GM19023 (cell line): ENCODE measurements at regions not wholly inside any gene's neighbourhood (a gene's known extent, or its start where the extent isn't known, plus 50 kb on each side); places are given as distances from the start of the nearest gene placed in this dataset.
"Not testable (repeated sequence)": the region's sequence is repeated elsewhere in the genome, so short reads cannot be mapped to it uniquely, and the experiment has no call there.

Experiments
- ATAC-seq: cut with Tn5 transposase; IDR thresholded peaks from one replicate; pipeline ENCODE4 v1.9.1; 2021; ENCODE audit warnings: mild to moderate bottlenecking, moderate library complexity; ENCODE audit not compliant: unreplicated experiment

DNA sequence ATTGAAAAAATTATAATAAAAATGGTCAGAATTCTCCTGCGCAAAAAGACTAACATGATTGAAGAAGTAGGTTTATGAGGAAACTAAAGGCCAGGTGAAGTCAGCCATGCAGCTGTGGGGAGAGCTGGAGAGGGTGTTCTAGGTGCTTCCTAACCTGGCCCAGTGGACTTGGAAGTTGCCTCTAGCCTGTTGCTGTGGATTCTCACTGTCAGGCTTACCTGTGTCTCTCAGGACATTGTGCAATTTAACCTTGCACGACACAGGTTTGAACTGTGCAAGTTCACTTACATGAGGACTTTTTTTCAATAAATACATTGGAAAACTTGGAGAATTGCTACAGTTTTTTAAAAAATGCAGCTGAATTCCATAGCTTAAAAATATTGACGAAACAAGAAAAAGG, 266.4 kb downstream of the CXCL12 start:
- no peak for ATAC-seq

DNA sequence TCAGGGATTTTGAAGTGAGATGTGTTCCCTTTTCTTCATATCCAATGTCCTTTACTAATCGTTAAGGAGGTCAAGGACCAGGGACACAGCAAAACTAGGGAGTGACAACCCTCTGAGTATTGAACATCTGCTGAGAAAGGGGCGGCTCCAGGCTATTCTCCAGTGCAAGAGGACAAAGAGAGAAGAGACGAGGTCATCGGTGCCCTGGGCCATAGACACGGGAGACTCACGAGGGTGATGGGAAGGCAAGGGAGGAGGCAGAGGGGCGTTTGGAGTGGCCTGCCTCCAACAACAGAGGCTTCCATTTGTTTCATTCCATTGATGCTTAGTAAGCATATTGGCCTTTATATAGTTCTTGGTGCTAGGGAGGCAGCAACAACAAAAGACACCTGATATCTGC, 268.4 kb downstream of the CXCL12 start:
- no peak for ATAC-seq

DNA sequence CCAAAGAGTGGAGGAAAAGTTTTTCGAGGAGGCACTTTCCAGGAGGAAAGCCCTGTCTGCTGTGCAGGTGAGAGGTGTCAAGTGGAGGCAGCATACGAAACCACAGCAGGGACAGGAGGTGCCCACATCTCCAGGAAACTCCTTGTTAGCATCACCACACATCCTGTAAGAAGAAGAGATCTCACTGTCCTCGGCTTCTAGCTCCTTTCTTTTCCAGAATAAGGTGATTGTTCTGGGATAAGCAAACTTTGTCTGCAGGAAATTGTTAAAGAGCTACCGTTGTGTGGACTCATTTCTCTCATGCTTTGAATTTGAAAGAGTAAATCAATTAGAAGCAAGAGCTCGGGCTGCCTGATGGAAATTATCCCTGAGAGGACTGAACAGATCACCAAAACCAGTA, 269.4 kb downstream of the CXCL12 start:
- ATAC-seq: no peak

GRCh38 chr10:44114441-44114840, 270.5 kb downstream of the CXCL12 start:
- ATAC-seq: no peak

- ATAC-seq: not testable (repeated sequence)
Measured at GRCh38 chr10:44112280-44112679, 272.6 kb downstream of the CXCL12 start.

- no peak for ATAC-seq
Measured at GRCh38 chr10:44105696-44106095, 279.2 kb downstream of the CXCL12 start.

DNA sequence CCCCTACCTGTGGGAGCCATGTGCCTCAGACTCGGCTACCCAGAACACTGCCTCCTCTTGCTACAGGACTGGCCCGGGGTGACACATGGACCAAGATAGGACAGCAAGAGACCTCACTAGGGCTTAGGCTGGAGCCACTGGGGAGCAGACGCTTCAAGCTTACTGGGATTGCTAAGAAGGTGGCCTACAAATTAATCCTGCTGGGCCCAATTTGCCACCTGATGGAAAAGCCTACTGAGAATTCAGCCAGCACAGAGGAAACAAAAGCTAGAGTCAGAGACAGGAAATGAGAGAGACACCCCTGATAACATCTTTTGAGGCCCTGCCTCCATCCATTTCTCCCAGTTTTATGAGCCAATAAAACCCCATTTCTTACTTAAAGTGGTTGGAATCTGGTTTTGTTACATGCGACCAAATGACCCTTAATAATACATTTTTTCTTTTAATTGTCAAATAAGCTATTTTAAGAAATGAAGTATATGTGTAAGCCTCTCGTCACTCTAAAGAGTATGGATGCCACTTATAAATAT, 282.1 kb downstream of the CXCL12 start:
- no peak for ATAC-seq

DNA sequence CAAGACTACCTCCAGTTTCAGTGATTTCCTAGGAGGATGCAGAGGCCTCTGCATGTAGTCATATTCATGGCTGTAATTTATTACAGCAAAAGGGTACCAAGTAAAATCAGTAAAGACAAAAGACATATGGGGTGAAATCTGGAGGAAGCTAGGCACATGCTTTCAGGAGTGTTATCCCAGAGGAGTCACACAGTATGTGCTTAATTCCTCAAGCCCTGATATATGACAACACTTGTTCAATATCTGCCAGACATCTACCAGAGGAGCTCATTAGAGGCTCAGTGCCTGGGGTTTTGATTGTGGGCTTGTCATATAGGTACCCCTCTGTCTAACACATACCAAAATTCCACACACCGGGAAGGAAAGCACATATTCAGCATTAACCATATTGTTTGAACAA, 283.8 kb downstream of the CXCL12 start:
- ATAC-seq: no peak

- ATAC-seq: no peak
Measured at GRCh38 chr10:44099511-44099910, 285.4 kb downstream of the CXCL12 start.

DNA sequence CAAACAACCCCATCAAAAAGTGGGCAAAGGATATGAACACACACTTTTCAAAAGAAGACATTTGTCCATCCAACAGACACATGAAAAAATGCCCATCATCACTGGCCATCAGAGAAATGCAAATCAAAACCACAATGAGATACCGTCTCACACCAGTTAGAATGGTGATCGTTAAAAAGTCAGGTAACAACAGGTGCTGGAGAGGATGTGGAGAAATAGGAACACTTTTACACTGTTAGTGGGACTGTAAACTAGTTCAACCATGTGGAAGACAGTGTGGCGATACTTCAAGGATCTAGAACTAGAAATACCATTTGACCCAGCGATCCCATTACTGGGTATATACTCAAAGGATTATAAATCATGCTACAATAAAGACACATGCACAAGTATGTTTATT, 288.7 kb downstream of the CXCL12 start:
- ATAC-seq: not testable (repeated sequence)

DNA sequence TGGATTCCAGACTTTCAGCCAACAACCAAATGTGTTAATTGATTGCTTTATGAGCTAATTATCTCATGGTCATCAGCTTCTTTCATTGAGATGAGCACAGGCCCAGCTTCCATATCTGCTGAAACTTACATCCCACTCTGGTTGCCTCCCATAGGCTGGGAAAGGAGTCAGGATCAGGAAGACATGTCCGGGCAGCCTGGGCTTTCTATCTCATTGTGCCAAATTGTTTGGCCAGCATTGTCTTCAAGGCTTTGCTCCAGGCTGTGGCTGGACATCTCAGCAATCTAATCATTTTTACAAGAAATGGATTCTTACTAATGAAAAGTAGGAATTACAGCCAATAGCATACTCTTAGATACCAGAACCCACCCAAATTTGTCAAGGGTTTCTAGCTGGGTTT, 295.2 kb downstream of the CXCL12 start:
- ATAC-seq: no peak

GRCh38 chr10:44087403-44087802, 297.5 kb downstream of the CXCL12 start:
- ATAC-seq: no peak

DNA sequence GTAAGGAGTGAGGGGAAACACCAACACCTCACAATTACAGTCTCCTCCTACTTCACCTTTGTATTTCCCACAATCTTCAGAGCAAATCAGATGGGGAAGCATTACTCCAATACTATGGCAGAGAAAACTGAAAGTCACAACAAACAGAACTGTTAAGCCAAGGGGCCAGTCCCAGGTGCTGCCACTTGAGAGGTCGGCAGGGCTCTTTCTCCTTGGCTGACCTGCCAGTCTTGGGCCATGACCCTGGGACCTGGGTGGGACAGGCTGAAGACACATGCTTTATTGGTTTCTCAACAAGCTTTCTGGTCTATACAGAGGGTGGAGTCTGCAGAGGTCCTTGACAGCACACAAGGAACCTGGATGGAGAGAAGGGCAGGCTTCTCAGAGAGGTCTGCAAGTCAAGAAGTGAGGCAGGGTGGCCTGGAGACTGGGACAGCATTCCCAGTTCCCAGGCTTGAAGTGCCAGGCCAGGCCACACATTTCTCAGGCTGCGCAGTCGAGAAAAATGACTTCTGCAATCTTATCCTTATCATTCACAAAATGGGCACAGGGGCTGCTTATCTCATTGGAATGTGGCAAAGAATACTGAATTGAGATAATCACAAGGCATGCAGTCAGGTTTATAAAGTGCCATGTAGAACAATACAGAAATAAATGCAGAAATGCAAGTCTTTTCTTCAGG, 301.0 kb downstream of the CXCL12 start:
- ATAC-seq: no peak

GRCh38 chr10:44071479-44071878, 313.4 kb downstream of the CXCL12 start:
- no peak for ATAC-seq

- no peak for ATAC-seq
Measured at GRCh38 chr10:44070282-44070681, 314.6 kb downstream of the CXCL12 start.

DNA sequence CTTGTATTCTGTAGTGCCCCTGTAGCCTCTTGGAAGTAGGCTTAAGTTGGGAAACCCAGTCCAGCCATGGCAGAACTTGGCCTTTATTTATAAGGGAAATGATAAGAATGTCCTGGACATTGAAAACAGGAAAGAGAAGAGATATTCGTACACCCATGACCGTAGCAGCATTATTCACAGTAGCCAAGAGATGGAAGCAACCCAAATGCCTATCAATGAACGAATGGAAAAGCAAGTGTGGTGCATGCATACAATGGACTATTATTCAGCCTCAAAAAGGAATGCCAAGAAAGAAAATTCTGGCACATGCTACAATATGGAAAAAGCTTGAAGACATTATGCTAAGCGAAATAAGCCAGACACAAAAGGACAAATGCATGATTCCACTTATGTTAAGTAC, 315.3 kb downstream of the CXCL12 start:
- no peak for ATAC-seq

- no peak for ATAC-seq
Measured at GRCh38 chr10:44068716-44069482, 316.0 kb downstream of the CXCL12 start.

DNA sequence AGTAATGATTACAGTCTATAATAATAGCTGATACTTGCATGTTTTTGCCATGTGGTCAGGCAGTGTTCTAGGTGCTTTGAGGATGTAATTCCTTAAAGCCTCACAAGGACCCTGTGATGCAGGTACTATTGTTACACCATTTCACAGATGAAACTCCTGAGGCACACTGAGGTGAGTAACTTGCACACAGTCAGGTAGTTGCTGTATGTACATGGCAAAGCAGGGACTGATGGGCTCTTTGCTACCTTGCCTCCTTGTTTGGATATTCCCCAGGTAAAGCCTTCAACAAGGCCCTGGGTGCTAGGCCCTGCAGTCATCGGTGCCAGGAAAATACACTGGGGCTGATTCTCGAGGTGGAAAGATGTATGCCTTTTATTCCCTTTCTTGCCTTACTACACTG, 317.5 kb downstream of the CXCL12 start:
- ATAC-seq: no peak

- ATAC-seq: no peak
Measured at GRCh38 chr10:44066527-44067255, 318.2 kb downstream of the CXCL12 start.

DNA sequence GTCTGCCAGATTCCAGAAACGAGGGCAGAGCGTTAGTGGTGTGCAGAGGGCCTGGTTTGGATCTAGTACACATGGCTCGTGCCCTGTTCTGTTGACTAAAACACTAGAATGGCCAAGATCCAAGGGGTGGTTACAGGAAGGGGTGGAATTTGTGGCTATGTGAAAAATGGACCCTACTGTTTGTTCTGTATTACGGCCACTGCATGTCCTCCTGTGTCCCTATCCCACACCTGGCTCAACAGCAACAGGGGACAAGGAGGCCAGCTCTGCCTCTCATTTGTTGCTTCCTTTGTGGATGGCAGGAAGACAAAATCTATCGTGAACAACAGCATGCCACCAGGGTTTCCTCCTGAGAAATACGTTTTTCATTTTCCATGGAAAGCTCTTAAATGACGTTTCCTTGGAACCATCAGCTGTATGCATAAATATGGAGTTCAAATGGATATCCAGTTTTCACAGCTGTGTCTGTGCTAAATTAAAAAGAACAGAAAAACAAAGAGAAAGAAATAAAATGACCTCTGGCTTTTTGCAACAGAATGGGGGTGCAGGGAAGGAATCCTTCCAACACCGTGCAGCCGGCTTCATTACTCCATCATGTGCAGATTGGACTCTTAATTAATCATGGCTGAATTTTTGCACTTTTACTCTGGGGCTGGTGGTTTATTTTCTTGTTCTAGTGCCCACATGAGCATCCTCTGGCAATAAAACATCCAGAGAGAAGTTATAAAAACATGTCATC, 318.9 kb downstream of the CXCL12 start:
- no peak for ATAC-seq
